GM23338 (cell line): ENCODE measurements at regions not wholly inside any gene's neighbourhood (a gene's known extent, or its start where the extent isn't known, plus 50 kb on each side); places are given as distances from the start of the nearest gene placed in this dataset.

Experiments
- ATAC-seq: fragments of 200-7000 bp; cut with Tn5 transposase; 3 replicates; pipeline ENCODE4 v1.9.1; 2020
- DNase-seq: peaks from one replicate; pipeline ENCODE4 v3.0.0-alpha.2; 2015; ENCODE audit warnings: low spot score
- H2AFZ ChIP-seq: fragments of 200-600 bp; sonication (generic); 2 replicates; pipeline ENCODE4 v1.8.0; 2016; ENCODE audit warnings: antibody characterized with exemption, mild to moderate bottlenecking, moderate library complexity
- H3F3A ChIP-seq: fragments of 200-600 bp; sonication (generic); replicated peaks from 2 replicates; pipeline ENCODE4 v1.8.0; 2017; ENCODE audit warnings: antibody characterized with exemption, mixed run types, low read depth
- H3K27ac ChIP-seq: fragments of 200-600 bp; sonication (generic); 2 replicates; pipeline ENCODE4 v1.6.1; 2016; ENCODE audit warnings: low read depth
- H3K27me3 ChIP-seq: fragments of 200-600 bp; sonication (generic); 2 replicates; pipeline ENCODE4 v1.8.0; 2016; ENCODE audit warnings: mild to moderate bottlenecking, mixed run types, moderate library complexity; ENCODE audit not compliant: insufficient read depth
- H3K36me3 ChIP-seq: fragments of 200-600 bp; sonication (generic); 2 replicates; pipeline ENCODE4 v1.8.0; 2016; ENCODE audit warnings: mild to moderate bottlenecking; ENCODE audit not compliant: insufficient read depth
- H3K4me1 ChIP-seq: fragments of 200-600 bp; sonication (generic); 2 replicates; pipeline ENCODE4 v1.8.0; 2016; ENCODE audit warnings: mild to moderate bottlenecking, moderate library complexity; ENCODE audit not compliant: insufficient read depth
- H3K4me2 ChIP-seq: fragments of 200-600 bp; sonication (generic); 2 replicates; pipeline ENCODE4 v1.7.1; 2017; ENCODE audit warnings: mixed run types
- H3K4me3 ChIP-seq: fragments of 200-600 bp; sonication (generic); 2 replicates; pipeline ENCODE4 v1.6.1; 2016; ENCODE audit warnings: mixed run types
- H3K79me2 ChIP-seq: fragments of 200-600 bp; sonication (generic); replicated peaks from 2 replicates; pipeline ENCODE4 v1.8.0; 2017; ENCODE audit warnings: mild to moderate bottlenecking; ENCODE audit not compliant: insufficient read depth
- H3K9me2 ChIP-seq: fragments of 200-600 bp; sonication (generic); 2 replicates; pipeline ENCODE4 v1.8.0; 2017; ENCODE audit not compliant: insufficient read depth
- H4K20me1 ChIP-seq: fragments of 200-600 bp; sonication (generic); replicated peaks from 2 replicates; pipeline ENCODE4 v1.8.0; 2017; ENCODE audit warnings: mild to moderate bottlenecking; ENCODE audit not compliant: insufficient read depth
- H3K27ac Mint-ChIP-seq: 2 replicates; pipeline ENCODE4 v1.8.0; 2020; ENCODE audit warnings: inconsistent platforms, mild to moderate bottlenecking, moderate library complexity, mixed read lengths
- H3K27me3 Mint-ChIP-seq: 3 replicates; pipeline ENCODE4 v1.8.0; 2022; ENCODE audit warnings: low read depth, mild to moderate bottlenecking, moderate library complexity, mixed read lengths, inconsistent platforms; ENCODE audit not compliant: insufficient read depth, poor library complexity
- H3K36me3 Mint-ChIP-seq: 3 replicates; pipeline ENCODE4 v1.8.0; 2021; ENCODE audit warnings: low read depth, mild to moderate bottlenecking, inconsistent platforms, moderate library complexity, mixed read lengths
- H3K4me1 Mint-ChIP-seq: 3 replicates; pipeline ENCODE4 v1.8.0; 2020; ENCODE audit warnings: mild to moderate bottlenecking, inconsistent platforms, mixed read lengths
- H3K4me3 Mint-ChIP-seq: 3 replicates; pipeline ENCODE4 v1.8.0; 2021; ENCODE audit warnings: moderate library complexity, mild to moderate bottlenecking, inconsistent platforms, mixed read lengths
- H3K9me3 Mint-ChIP-seq: 3 replicates; pipeline ENCODE4 v1.8.0; 2020; ENCODE audit warnings: moderate library complexity, mild to moderate bottlenecking, inconsistent platforms, mixed read lengths
- CREB1 ChIP-seq: fragments of 250-450 bp; sonication (Bioruptor Pico); IDR thresholded peaks from 2 replicates; pipeline ENCODE4 v1.5.0; 2020; ENCODE audit warnings: low read depth, mild to moderate bottlenecking, moderate library complexity
- JUNB ChIP-seq: IDR thresholded peaks from one replicate; pipeline ENCODE4 v1.6.1; 2016; ENCODE audit warnings: antibody characterized with exemption; ENCODE audit not compliant: unreplicated experiment
- NANOG ChIP-seq: IDR thresholded peaks from 2 replicates; pipeline ENCODE4 v1.6.1; 2016; ENCODE audit warnings: antibody characterized with exemption, borderline replicate concordance
- ZNF114 ChIP-seq: fragments of 250-450 bp; sonication (Bioruptor Pico); IDR thresholded peaks from 2 replicates; pipeline ENCODE4 v1.5.0; 2020; ENCODE audit warnings: mild to moderate bottlenecking, moderate library complexity
- TF ChIP-seq, protein P1 (sequence below): IDR thresholded peaks from one replicate; pipeline ENCODE4 v1.6.1; 2018; ENCODE audit warnings: antibody characterized with exemption; ENCODE audit not compliant: unreplicated experiment
- TF ChIP-seq, protein P2 (sequence below): fragments of 250-450 bp; sonication (Bioruptor Pico); IDR thresholded peaks from 2 replicates; pipeline ENCODE4 v1.5.0; 2020; ENCODE audit warnings: mild to moderate bottlenecking, moderate library complexity

DNA sequence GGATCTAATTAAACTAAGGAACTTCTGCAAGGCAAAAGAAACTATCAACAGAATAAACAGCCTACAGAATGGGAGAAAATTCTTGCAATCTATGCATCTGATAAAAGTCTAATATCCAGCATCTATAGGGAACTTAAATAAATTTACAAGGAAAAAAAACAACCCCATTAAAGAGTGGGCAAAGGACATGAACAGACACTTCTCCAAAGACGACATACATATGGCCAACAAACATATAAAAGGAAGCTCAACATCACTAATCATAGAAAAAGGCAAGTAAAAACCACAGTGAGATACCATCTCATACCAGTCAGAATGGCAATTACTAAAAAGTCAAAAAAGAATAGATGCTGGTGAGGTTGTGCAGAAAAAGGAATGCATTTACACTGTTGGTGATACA lies 134.8 kb upstream of the PAQR3 start:
- H3K4me3 ChIP-seq, result no peak overlapping the region
- DNase-seq (no peak), ATAC-seq (no peak)
- H3K79me2 ChIP-seq, result no peaks in the 10 kb centered on the region
- no peaks in the 10 kb centered on the region for H3F3A ChIP-seq
- Mint-ChIP-seq H3K4me1 (no peaks in the 10 kb centered on the region), H3K4me3 (no peak overlapping the region), H3K27ac (no peak overlapping the region), H3K27me3 (no peaks in the 10 kb centered on the region), H3K36me3 (no peaks in the 10 kb centered on the region; the same call in 2 of the 3 replicates), H3K9me3 (peaks cover 12% of the 10 kb centered on the region; the same call in 2 of the 3 replicates)
- no peaks in the 10 kb centered on the region for H3K9me2 ChIP-seq
- TF ChIP-seq, protein P1, sequence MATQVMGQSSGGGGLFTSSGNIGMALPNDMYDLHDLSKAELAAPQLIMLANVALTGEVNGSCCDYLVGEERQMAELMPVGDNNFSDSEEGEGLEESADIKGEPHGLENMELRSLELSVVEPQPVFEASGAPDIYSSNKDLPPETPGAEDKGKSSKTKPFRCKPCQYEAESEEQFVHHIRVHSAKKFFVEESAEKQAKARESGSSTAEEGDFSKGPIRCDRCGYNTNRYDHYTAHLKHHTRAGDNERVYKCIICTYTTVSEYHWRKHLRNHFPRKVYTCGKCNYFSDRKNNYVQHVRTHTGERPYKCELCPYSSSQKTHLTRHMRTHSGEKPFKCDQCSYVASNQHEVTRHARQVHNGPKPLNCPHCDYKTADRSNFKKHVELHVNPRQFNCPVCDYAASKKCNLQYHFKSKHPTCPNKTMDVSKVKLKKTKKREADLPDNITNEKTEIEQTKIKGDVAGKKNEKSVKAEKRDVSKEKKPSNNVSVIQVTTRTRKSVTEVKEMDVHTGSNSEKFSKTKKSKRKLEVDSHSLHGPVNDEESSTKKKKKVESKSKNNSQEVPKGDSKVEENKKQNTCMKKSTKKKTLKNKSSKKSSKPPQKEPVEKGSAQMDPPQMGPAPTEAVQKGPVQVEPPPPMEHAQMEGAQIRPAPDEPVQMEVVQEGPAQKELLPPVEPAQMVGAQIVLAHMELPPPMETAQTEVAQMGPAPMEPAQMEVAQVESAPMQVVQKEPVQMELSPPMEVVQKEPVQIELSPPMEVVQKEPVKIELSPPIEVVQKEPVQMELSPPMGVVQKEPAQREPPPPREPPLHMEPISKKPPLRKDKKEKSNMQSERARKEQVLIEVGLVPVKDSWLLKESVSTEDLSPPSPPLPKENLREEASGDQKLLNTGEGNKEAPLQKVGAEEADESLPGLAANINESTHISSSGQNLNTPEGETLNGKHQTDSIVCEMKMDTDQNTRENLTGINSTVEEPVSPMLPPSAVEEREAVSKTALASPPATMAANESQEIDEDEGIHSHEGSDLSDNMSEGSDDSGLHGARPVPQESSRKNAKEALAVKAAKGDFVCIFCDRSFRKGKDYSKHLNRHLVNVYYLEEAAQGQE, result no peak
- TF ChIP-seq JUNB, result no peak
- TF ChIP-seq ZNF114, result no peak
- TF ChIP-seq, protein P2, sequence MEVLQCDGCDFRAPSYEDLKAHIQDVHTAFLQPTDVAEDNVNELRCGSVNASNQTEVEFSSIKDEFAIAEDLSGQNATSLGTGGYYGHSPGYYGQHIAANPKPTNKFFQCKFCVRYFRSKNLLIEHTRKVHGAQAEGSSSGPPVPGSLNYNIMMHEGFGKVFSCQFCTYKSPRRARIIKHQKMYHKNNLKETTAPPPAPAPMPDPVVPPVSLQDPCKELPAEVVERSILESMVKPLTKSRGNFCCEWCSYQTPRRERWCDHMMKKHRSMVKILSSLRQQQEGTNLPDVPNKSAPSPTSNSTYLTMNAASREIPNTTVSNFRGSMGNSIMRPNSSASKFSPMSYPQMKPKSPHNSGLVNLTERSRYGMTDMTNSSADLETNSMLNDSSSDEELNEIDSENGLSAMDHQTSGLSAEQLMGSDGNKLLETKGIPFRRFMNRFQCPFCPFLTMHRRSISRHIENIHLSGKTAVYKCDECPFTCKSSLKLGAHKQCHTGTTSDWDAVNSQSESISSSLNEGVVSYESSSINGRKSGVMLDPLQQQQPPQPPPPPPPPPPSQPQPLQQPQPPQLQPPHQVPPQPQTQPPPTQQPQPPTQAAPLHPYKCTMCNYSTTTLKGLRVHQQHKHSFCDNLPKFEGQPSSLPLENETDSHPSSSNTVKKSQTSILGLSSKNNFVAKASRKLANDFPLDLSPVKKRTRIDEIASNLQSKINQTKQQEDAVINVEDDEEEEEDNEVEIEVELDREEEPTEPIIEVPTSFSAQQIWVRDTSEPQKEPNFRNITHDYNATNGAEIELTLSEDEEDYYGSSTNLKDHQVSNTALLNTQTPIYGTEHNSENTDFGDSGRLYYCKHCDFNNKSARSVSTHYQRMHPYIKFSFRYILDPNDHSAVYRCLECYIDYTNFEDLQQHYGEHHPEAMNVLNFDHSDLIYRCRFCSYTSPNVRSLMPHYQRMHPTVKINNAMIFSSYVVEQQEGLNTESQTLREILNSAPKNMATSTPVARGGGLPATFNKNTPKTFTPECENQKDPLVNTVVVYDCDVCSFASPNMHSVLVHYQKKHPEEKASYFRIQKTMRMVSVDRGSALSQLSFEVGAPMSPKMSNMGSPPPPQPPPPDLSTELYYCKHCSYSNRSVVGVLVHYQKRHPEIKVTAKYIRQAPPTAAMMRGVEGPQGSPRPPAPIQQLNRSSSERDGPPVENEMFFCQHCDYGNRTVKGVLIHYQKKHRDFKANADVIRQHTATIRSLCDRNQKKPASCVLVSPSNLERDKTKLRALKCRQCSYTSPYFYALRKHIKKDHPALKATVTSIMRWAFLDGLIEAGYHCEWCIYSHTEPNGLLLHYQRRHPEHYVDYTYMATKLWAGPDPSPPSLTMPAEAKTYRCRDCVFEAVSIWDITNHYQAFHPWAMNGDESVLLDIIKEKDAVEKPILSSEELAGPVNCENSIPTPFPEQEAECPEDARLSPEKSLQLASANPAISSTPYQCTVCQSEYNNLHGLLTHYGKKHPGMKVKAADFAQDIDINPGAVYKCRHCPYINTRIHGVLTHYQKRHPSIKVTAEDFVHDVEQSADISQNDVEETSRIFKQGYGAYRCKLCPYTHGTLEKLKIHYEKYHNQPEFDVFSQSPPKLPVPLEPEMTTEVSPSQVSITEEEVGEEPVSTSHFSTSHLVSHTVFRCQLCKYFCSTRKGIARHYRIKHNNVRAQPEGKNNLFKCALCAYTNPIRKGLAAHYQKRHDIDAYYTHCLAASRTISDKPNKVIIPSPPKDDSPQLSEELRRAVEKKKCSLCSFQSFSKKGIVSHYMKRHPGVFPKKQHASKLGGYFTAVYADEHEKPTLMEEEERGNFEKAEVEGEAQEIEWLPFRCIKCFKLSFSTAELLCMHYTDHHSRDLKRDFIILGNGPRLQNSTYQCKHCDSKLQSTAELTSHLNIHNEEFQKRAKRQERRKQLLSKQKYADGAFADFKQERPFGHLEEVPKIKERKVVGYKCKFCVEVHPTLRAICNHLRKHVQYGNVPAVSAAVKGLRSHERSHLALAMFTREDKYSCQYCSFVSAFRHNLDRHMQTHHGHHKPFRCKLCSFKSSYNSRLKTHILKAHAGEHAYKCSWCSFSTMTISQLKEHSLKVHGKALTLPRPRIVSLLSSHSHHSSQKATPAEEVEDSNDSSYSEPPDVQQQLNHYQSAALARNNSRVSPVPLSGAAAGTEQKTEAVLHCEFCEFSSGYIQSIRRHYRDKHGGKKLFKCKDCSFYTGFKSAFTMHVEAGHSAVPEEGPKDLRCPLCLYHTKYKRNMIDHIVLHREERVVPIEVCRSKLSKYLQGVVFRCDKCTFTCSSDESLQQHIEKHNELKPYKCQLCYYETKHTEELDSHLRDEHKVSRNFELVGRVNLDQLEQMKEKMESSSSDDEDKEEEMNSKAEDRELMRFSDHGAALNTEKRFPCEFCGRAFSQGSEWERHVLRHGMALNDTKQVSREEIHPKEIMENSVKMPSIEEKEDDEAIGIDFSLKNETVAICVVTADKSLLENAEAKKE (CRISPR knock-in tag), result no peak
- no peak for TF ChIP-seq CREB1
- no peak for TF ChIP-seq NANOG
- no peak overlapping the region for H3K27ac ChIP-seq
- H4K20me1 ChIP-seq, result no peaks in the 10 kb centered on the region
- no peaks in the 10 kb centered on the region for H3K27me3 ChIP-seq
- no peaks in the 10 kb centered on the region for H3K4me1 ChIP-seq
- no peak overlapping the region for H3K4me2 ChIP-seq
- H2AFZ ChIP-seq, result no peak overlapping the region
- no peaks in the 10 kb centered on the region for H3K36me3 ChIP-seq
